ENCODE measurements at regions not wholly inside any gene's neighbourhood (a gene's known extent, or its start where the extent isn't known, plus 50 kb on each side); places are given as distances from the start of the nearest gene placed in this dataset.
"Not testable (repeated sequence)": the region's sequence is repeated elsewhere in the genome, so short reads cannot be mapped to it uniquely, and the experiment has no call there.

DNA sequence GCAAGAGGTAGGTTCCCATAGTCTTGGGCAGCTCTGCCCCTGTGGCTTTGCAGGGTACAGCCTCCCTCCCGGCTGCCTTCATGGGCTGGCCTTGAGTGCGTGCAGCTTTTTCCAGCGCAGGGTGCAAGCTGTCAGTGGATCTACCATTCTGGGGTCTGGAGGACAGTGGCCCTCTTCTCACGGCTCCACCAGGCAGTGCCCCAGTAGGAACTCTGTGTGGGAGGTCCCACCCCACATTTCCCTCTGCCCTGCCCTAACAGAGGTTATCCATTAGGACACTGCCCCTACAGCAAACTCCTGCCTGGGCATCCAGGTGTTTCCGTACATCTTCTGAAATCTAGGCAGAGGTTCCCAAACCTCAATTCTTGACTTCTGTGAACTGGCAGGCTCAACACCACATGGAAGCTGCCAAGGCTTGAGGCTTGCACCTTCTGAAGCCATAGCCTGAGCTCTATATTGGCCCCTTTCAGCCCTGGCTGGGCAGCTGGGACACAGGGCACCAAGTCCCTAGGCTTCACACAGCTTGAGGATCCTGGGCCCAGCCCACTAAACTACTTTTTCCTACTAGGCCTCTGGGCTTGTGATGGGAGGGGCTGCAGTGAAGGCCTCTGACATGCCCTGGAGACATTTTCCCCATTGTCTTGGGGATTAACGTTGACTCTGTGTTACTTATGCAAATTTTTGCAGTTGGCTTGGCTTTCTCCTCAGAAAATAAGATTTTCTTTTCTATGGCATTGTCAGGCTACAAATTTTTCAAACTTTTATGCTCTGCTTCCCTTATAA, 482.7 kb downstream of the CNTN3 start:
- not testable (repeated sequence) for DNase-seq (ENCODE audit: low read depth)

DNA sequence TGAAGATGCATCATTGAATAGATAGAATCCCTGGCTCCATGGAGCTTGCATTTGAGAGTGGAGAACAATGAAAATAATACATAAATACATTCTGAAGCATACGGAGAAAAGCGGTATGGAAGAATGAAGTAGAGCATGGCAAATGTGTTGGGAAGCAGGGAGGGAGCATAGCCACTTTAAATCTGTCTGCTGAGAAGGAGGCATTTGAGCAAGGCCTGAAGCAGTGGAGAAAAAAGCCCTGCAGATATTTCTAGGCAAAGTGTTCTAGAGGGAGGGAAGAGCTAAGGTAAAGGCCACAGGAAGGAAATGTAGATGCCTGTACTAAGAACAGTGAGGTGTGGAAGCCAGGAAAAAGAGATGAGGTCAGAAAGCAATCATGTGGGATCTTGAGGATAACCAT, 484.8 kb downstream of the CNTN3 start:
- no peak for DNase-seq (ENCODE audit: low read depth)

DNA sequence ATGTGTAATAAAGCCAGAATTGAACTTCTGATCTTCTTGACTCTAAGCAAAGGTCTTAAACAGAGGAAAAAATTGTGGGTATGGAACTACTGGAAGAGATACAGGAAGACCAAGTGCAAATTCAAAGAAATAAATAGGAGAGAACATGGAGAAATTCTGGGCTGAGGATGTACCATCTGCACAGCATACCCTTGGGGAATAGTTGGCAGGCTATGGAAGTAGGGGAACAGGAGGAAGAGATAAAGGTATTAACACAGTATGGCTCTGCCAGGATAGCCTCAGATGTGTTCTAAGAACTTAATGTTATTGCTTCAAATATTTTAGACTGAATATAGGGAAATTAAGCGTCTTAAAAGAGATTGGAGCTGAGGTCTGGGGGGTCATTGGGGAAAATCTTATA, 485.4 kb downstream of the CNTN3 start:
- DNase-seq (ENCODE audit: low read depth) = no peak

DNA sequence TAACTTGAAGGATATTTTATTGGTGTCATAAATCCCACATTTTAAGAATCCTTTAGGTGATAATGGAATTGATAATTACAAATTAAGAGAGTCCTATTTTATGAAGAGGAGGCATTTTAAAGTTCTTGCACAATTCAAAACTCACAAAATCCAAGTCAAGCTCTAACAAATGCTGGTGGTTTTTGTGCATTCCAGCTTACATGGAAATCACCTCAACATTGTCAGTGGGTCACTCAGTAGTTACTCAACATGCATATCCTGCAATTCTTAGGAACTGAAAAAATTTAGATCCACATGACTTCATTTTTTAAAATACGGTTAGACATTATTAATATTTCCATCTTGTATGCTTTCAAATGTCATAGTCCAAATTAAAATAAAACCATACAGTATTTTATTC, 487.2 kb downstream of the CNTN3 start:
- DNase-seq (ENCODE audit: low read depth) = no peak

DNA sequence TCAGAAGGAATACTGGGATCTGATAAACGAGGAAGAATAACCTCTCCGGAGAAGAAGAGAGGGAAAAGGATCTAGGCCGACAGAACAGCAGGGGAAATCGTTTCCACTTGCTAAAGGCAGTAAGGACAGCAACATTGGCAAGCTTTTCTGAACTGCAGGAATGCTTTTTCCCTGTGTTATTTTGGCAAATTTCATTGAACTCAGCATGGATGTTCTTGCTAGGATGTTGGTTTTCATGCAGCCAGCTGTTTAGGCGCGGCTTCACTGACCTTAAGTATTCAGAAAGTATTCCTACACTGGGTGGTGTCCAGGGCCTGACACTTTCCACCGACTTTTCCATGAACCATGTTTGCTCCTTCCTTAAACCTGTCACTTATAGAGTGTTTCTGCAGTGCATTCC, 489.7 kb downstream of the CNTN3 start:
- no peak for DNase-seq (ENCODE audit: low read depth)

DNA sequence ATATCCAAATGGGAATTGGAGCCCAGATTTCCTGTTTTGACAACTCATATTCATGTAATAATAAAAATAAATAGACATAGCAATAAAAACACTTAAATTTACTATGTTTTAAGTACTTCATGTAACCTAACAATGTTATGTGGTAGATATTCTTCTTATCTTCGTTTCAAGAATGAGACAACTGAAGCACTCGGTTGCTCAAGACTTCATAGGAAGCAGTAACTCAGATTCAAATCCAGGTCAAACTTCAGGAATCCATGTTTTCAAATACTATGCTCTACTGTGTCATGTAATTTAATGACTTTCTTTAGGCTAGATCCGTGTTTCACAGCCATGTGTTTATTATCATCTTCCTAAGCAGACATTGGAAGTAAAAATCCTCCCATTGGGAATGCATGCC, 492.2 kb downstream of the CNTN3 start:
- no peak for DNase-seq (ENCODE audit: low read depth)

DNA sequence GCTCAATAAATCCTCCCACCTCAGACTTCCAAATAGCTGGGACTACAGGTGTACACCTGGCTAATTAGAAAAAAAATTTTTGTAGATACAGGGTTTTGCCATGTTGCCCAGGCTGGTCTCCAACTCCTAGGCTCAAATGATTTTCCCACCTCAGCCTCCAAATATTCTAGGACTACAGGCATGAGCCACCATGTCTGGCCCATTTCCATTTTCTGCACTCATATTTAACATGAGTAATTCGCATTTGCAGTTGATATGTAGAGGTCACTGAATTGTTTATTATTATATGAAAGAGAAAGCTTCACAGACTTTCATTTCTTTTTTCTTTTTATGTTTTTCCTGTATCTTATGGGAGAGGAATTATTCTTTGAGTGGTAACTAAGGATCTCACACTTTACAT, 492.7 kb downstream of the CNTN3 start:
- no peak for DNase-seq (ENCODE audit: low read depth)

DNA sequence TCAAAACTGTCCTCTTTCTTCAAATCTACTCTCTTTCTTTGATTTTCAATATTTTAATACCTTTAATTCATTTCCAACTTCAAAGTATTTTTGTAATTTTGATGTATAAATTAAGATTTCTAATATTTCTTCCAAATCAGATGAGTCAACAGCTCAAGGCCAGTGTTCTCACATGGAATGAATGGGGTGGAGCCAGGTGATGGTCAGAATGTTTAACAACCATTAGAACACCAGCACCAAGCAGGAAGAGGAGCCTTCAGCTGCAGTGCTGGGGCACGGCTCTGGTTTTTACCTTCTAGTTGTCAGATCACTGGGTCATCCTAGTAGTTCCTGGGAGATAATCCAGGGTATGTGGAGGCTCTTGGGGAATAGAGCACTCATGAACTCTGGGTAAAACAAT, 494.5 kb upstream of the PDZRN3 start:
- no peak for DNase-seq (ENCODE audit: low read depth)

DNA sequence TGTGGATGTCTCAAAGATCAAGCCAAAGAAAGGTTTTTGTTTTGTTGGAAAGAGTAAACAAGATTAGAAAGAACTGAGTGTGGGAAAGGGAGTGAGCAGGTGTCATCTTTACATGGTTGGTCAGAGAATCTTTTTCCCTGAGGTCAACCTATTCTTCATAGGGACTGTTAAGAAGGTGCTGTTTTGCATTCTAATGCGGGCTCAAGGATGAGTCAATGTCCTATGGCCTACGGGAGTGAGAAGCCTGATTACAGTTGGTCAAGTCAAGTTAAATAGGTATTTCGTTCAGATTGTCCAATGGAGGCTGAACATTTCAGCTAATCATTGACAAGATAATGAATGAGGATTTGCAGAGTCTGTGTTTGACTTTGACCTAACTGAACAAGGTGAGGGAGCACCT, 491.2 kb upstream of the PDZRN3 start:
- DNase-seq (ENCODE audit: low read depth) = no peak

DNA sequence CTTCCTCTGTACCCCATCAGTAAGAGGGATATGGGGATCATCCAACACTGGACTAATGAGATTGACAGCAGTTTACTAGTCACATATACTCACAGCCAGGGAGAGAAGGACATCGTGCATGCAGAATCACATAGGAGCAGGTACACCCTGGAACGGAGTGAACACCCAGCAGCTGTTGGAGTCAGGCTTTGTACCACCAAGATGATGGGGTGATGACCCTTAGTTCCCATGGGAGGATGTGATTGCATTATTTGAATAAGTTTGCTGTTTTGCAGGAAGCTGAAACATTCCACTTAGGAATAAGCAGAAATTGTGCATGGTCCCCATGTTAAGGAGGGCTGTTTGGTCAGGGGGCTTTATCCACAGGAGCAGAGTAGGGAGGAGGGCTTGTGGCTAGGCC, 482.7 kb upstream of the PDZRN3 start:
- DNase-seq (ENCODE audit: low read depth) = no peak

DNA sequence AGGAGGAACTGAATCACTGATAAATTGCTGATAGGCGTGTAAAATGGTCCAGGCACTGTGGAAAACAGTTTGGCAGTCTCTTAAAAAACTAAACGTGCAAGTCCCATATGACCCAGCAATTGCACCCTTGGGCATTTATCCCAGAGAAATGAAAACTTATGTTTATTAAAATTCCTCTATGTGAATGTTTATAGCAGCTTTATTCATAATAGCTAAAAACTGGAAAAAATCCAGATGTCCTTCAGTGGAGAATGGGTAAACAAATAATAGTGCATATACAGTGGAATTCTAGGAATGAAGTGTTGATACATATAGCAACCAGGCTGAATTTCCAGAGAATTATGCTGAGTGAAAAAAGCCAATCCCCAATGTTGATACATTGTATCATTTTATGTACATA, 482.2 kb upstream of the PDZRN3 start:
- no peak for DNase-seq (ENCODE audit: low read depth)

DNA sequence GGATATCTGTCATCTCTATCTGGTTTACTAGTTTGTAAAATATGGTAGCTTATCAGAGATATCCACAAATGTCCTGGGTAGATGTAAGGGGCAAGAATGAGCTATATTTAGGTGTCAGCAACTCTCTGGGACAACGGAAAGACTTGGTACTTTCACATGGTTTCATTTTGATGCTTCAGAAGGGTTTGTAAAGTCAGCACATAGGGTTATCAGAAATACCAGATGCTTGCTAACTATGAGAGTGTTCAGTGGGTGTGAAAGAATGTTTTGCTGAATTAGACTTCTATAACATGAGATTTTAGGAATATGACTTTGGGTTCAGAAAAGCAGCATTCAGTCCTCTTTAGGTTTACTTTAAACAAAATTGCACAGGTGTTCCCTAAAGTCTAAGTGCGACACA, 466.5 kb upstream of the PDZRN3 start:
- no peak for DNase-seq (ENCODE audit: low read depth)

DNA sequence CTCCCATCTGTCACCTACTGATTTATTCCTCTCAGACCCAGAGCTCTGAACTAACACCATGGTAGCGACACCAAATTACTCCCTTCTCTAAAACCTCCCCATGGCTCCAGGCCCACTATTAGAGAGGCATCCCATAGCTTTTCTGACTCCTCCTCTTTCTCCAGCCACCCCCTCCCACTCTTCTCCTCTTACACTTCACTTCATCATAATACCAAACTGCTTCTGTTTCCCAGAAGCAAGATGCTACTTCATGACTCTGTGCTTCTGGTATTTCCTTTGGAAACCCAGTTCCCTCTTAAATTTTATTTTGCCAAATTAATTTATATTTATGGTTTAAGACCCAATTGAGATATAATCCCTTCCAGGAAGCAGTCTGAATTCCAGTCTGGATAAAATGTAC, 465.1 kb upstream of the PDZRN3 start:
- DNase-seq (ENCODE audit: low read depth) = no peak

DNA sequence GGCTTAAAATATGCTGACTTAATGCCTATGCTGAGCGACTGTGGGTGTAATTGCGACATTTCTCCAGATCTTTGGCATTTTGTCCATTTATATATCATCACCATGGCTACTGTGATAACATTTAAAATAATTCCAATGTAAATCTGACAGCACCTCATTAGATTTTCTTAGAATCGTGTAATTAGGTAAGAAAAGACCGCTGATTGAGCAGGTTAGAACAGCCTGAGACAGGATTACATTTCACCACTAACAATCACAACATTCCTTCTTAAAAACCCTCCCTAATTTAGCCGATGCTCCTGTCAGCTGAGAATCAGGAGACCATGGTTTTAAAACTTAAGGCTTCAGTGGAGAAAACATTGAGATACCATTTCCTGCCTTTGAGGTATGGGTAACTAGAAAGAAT, 455.3 kb upstream of the PDZRN3 start:
- DNase-seq (ENCODE audit: low read depth) = no peak

DNA sequence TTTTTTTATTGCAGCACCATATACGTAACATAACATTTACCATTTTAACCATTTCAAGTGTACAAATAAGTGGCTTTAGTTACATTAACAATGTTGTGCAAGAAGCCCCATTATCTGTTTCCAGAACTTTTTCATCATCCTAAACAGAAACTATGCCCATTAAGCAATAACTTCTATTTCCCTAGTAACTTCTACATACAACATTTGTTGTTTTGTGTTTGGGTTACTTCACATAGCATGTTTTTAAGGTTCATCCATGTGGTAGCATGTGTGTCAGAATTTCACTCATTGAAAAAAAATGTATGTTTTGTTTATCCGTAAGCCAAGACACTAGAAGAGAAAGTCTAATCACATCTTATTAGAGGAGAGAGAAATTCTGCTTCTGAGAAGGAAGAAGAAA, 450.5 kb upstream of the PDZRN3 start:
- DNase-seq (ENCODE audit: low read depth) = no peak

DNA sequence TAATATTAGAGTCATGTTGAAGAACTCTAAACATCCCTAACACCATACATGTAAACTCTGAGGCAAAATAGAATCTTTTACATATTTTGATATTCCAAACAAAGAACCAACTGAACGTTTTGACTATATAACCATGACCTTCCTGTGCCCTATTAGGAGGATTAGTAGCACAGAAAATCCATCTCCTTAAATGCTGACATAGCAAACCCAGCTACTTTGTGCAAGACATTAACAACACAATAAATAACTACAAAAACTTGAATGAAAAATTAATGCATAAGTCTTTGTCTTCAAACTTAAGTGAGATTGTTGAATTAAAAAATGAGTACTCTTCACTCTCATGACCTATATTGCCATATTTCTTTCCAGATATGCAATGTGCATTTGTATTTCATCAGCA, 450.0 kb upstream of the PDZRN3 start:
- DNase-seq (ENCODE audit: low read depth) = no peak

DNA sequence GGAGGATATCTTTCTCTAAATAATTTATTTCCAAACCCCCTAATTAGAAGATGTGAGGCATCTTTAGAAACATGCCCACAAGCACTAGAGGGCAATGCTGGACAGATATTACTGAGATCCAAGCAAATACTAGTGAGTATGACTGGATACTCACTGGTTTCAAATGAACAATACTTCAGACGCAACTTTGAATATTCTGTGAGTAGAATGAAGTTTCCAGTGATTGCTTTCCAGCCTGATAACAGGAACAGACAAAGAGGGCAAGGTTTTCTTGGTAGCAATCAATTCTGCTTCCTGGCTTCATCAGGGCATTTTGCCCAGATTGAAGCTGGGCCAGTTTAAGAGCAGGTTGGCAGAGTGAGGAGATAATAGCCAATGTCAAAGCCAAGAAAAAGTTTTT, 442.6 kb upstream of the PDZRN3 start:
- no peak for DNase-seq (ENCODE audit: low read depth)

DNA sequence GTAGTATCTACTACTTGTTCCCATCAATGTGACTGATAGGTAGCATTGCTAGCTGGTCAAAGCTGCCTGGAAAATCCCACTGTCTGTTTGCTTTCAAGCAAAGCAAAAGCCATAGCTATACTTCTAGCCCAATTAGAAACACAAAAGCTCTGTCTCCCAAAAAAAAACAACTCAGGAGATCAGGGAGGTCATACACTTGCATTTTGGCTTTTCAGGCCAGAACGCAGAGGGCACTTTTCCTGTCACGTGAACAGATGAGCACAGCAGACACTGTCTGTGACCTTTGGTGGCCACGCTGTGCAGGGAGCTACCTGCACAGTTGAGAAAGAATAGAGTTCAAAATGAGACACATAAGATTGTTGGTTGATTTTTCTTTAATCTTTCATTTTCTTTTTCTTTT, 441.7 kb upstream of the PDZRN3 start:
- no peak for DNase-seq (ENCODE audit: low read depth)

DNA sequence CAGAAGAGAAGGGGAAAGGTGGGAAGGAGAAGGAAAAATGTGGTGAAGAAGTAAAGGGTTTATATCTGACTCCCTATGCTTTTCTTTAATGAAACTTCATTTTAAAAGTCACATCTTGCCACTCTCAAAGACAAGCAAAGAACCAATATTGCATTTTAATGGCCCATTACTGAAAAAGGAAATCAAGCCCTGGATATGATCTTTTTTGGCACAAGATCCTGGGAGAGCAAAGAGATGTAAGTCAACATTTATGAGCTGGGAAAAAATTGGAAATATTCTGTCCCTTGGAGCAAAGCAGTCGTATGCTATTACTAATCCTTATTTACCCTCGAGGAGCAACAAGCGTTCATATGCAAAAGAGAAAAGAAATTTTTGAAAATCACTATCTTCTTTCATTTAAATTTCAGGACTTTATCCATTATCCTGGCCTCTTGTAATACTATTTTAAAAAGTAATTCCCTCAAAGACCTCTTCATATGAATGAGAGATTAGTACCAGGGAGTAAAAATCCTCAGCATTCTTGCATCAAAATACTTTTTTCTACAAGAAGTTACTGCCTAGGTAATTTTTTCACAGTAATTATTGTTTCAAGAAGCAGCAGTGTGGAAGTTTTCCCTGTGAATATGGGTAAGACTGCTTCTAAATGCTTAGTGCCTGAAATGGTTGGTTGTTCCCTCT, 435.3 kb upstream of the PDZRN3 start:
- no peak for DNase-seq (ENCODE audit: low read depth)

DNA sequence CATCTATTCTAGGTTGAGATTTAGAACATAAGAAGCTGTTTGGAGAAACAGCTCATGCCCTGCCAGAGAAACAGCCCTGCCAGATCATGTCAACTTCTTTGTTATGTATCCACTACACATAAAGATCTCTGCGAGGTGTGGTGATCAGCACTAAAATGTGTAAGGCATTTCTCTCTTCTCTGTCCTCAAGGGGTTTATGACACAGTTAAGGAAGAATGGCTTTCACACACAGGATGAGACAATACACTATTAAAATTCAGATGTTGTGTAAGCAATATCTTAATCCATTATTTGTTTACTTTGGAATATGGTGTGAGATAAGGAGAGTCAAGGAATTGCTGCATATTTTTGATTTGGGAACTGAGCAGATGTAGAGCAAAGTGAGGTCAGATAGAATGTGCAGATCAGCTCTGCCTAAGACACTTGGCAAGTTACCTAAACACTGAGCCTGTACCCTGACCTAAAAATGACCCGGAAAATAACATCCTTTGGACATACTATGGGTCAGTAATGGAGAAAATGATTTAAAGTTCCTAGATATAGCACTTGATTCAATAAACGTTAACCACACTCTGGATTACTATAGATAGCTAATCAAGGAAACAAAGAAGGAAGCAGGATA, 434.7 kb upstream of the PDZRN3 start:
- DNase-seq (ENCODE audit: low read depth) = no peak

DNA sequence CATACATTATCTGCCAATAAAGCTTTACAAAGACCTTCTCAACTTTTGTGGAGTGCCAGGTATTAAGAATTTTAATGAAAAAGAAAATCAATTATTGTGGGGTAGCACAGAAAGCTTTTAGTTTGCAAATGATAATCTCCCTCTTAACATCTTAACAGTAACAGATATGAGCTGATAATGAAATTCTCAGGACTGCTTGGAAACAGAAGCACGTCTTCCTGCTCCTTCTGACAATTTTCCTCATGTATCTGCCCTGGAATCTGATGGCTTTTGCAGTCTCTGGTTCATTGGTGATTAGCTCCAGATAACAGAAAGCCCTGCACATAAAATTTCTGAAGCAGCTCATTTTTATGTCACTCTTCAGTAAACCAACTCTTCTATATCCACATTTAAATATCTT, 432.4 kb upstream of the PDZRN3 start:
- DNase-seq (ENCODE audit: low read depth) = no peak

DNA sequence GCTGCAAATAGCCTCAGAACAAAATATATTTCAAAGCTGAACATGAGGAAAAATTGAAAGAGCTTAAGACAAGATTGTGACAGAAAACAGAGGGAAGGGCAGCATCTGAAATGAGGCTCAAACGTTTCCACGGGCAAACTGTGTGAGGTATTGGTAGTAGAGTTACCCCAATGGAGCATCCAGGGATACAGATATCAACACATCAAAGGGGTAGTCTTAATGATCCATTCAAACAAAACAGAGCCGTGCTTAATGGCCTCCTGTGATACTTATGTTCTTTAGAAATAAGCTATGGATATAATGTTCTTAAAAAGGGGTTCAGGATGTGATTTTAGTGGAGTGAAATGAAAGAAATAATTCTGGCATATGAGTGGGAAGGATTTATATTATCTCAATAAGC, 430.3 kb upstream of the PDZRN3 start:
- DNase-seq (ENCODE audit: low read depth) = no peak

DNA sequence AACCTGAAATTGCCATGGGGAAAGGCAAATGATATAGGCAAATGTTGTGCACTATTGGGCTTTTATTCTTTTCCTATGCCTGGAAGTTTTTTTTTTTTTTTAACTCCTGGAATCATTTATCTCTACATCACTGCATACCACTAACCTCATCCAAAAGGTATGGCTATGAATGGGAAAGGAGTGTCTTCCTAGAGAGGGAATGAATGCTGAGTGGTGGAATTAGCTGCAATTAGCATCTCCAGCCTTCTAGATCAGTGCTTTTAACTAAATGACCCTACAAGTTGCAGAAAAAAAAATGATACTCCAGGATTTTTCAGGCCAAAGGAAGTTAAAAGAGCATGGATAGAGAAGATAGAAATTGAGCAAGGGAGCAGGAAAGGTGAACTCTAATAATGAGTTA, 429.8 kb upstream of the PDZRN3 start:
- DNase-seq (ENCODE audit: low read depth) = no peak

Measured in GM04503 (cell line).